ENCODE measurements at regions not wholly inside any gene's neighbourhood (a gene's known extent, or its start where the extent isn't known, plus 50 kb on each side); places are given as distances from the start of the nearest gene placed in this dataset.

DNA sequence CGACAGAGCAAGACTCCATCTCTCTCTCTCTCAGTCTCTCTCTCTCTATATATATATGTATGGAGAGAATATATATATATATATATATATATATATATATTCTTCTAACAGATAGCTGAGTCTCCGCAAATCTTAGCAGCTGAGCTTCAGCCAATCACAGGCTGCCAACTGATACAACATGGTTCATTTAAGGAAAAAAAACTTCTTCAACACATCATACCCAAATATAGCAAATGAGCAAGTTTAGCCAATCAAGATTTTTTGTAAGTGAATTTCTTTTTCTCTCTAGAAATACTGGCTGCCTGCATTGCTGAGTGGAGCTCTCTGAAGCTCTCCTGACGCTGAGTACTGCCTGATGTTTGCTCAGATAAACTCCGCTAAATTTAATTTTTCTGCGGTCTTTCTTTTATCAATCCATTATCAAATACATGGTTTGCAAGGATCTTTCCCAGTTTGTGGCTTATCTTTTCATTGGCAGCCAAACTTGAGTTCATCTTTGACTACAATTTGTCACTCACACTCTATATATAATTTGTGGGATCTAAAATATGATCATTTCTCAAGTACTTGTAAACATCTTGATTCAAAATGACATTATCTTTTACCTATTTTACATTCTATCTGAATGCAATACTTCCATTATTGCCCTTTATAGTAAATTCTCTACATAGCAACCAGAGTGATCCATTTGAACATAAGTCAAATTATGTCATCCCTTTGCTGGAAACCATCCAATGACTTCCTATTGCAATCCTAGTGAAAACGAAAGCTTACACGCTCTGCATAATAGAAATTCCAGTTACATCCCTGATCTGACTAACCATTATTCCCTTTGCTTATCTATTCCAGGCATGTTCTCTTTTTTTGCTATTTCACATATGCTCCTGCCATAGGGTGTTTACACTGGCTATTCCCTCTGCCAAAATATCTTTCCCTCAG lies 2131.7 kb downstream of the MRPL39 start:
- TF ChIP-seq EZH2 (IDR thresholded peaks at IDR 0.05; ENCODE audit: insufficient read depth, poor library complexity, severe bottlenecking) (no peak), EZH2phosphoT487 (IDR thresholded peaks at IDR 0.05; ENCODE audit: insufficient read depth, low read depth) (no peak)

All from GM23248 (cell line).